ENCODE measurements at regions not wholly inside any gene's neighbourhood (a gene's known extent, or its start where the extent isn't known, plus 50 kb on each side); places are given as distances from the start of the nearest gene placed in this dataset.

DNA sequence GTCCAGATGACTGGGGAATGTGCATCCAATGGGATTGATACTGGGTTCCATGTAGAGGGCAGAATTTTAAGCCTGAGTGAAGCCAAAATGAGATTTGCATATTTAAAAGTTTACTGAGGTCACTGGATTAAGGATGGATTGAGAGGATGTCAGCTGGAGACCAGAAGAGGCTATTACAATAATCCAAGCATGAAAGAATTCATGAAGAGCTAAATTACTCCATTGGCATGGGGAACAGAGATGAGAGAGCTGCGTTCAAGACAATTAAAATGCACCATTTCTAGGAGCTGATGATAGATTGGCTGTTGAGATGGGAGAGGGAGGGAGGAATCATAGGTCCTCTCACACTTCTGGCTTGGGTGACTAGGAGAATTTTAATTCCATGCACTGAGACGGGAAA lies 158.5 kb downstream of the JCAD start:
- Histone ChIP-seq H3K36me3 (ENCODE audit: control insufficient read depth, insufficient read depth, low read length, severe bottlenecking) (no peaks in the 10 kb centered on the region), H3K9me3 (ENCODE audit: control insufficient read depth, low read length) (peaks cover 3% of the 10 kb centered on the region), H3K4me1 (ENCODE audit: control insufficient read depth, insufficient read depth, low read length) (peaks cover 16% of the 10 kb centered on the region), H3K27me3 (replicated peaks; ENCODE audit: control insufficient read depth, insufficient read depth, low read length) (peaks cover 13% of the 10 kb centered on the region), H3K9ac (ENCODE audit: low read length) (no peak overlapping the region), H3K4me3 (ENCODE audit: low read length) (no peak overlapping the region)
- DNase-seq (ENCODE audit: low read depth), result no peak

DNA sequence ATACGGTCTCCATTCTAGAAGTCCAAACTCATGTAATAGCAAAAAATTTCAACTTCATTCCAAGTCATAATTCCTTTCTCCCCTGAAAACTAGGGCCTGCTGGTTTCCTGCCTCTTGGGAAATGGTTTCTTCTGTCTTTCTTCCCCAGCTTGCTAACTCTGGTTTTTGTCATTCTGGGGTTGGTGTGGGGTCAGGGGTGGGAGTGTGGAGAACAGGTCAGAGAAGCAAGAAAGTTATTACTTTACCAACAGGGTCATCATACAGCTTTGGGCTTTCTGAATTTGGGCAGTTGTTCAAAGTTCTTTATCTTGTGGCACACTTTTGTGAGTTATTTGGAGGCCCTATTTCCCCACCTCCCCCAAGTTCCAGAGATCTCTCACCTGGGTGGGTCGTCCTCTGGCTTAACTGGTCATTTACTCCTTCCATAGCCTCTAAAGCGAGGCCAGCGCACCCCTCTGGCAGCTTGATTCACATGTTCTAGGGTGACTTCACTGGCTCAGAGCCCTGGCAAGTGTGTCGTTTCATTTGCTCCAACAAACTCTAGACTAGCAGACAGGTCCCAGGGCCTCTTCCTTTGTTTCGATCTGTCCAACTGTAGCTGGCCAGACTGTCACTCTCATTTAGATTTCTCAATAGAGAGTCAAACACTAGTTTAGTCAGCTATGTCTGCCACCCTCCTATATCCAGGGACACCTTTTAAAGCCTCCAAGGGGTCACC lies 161.2 kb downstream of the JCAD start:
- peaks cover 5% of the 10 kb centered on the region for H3K27me3 ChIP-seq (replicated peaks; ENCODE audit: control insufficient read depth, insufficient read depth, low read length)
- H3K9ac ChIP-seq (ENCODE audit: low read length), result no peak overlapping the region
- no peak overlapping the region for H3K4me3 ChIP-seq (ENCODE audit: low read length)
- H3K9me3 ChIP-seq (ENCODE audit: control insufficient read depth, low read length), result peaks cover 8% of the 10 kb centered on the region
- no peak for DNase-seq (ENCODE audit: low read depth)
- peaks cover 26% of the 10 kb centered on the region for H3K4me1 ChIP-seq (ENCODE audit: control insufficient read depth, insufficient read depth, low read length)
- H3K36me3 ChIP-seq (ENCODE audit: control insufficient read depth, insufficient read depth, low read length, severe bottlenecking), result no peaks in the 10 kb centered on the region

DNA sequence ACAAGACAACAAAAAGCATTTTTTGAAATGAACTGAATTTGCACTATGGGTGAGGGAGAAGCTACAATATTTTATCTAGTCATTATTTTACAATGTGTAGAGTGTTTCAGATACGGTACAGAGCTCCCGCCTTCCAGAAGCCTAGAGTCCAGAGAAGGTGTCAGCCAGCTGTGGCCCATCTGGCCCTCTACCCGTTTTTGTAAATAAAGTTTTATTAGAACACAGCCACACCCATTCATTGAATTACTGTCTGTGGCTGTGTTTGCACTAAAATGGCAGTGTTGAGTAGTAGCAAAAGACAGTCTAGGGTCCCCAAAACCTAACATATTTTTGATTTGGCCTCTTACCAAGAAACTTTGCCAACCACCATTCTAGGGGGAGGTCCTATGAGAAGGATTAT lies 162.0 kb downstream of the JCAD start:
- no peak for DNase-seq (ENCODE audit: low read depth)

DNA sequence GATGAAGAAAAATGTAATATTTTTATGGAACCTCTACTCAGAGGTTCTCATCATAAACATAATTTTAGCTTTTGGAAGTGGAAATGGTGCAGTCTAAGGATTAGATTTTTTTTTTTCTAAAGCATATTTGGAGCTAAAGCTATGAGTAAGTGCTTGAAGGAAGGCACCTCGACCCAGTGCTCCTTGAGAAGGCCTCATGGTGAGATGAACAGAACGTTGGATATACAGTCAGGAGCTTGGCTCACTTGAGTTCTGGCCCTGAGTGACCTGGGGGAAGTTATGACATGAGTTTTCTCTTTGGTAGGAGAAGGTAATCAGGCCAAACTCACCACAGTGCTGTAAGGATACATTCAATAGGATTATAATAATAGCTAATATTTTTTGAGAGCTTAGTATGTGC lies 163.3 kb downstream of the JCAD start:
- H3K4me1 ChIP-seq (ENCODE audit: control insufficient read depth, insufficient read depth, low read length), result peaks cover 26% of the 10 kb centered on the region
- H3K27me3 ChIP-seq (replicated peaks; ENCODE audit: control insufficient read depth, insufficient read depth, low read length), result peaks cover 5% of the 10 kb centered on the region
- no peaks in the 10 kb centered on the region for H3K36me3 ChIP-seq (ENCODE audit: control insufficient read depth, insufficient read depth, low read length, severe bottlenecking)
- H3K9me3 ChIP-seq (ENCODE audit: control insufficient read depth, low read length), result peaks cover 8% of the 10 kb centered on the region
- peak overlapping the region; percentile 66 for H3K4me3 ChIP-seq (ENCODE audit: low read length)
- H3K9ac ChIP-seq (ENCODE audit: low read length), result peak overlapping the region; percentile 50
- peak; percentile 58 for DNase-seq (ENCODE audit: low read depth)

More for the DNA sequence above, 162.0 kb downstream of the JCAD start:
- H3K36me3 ChIP-seq (ENCODE audit: control insufficient read depth, insufficient read depth, low read length, severe bottlenecking), result no peaks in the 10 kb centered on the region
- H3K4me1 ChIP-seq (ENCODE audit: control insufficient read depth, insufficient read depth, low read length), result peaks cover 26% of the 10 kb centered on the region
- H3K27me3 ChIP-seq (replicated peaks; ENCODE audit: control insufficient read depth, insufficient read depth, low read length), result peaks cover 5% of the 10 kb centered on the region
- H3K4me3 ChIP-seq (ENCODE audit: low read length), result no peak overlapping the region
- H3K9ac ChIP-seq (ENCODE audit: low read length), result no peak overlapping the region
- H3K9me3 ChIP-seq (ENCODE audit: control insufficient read depth, low read length), result peaks cover 8% of the 10 kb centered on the region

DNA sequence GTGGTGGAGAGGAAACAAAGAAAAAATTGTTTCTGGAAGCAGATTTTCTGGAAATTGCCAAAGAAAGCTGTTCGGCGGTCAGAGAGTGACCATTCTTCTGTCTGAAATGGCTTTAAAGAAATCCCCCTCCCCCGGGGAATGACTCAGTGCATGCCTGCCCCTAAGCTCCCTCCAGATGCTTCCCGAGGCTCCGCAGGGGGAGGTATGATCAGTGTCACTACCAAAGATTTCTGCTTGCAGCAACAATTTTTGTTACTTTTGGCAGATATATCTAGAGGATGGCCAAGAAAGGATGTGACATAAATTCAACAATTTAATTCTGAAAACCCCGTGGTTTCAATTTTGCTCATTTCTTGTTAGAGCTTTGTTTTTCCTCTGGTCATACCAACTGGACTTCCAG lies 163.9 kb downstream of the JCAD start:
- Histone ChIP-seq H3K4me1 (ENCODE audit: control insufficient read depth, insufficient read depth, low read length) (peaks cover 26% of the 10 kb centered on the region), H3K27me3 (replicated peaks; ENCODE audit: control insufficient read depth, insufficient read depth, low read length) (peaks cover 5% of the 10 kb centered on the region), H3K9me3 (ENCODE audit: control insufficient read depth, low read length) (peaks cover 8% of the 10 kb centered on the region), H3K4me3 (ENCODE audit: low read length) (peak overlapping the region; percentile 66), H3K36me3 (ENCODE audit: control insufficient read depth, insufficient read depth, low read length, severe bottlenecking) (no peaks in the 10 kb centered on the region), H3K9ac (ENCODE audit: low read length) (peak overlapping the region; percentile 50)
- DNase-seq (ENCODE audit: low read depth), result peak; percentile 97

DNA sequence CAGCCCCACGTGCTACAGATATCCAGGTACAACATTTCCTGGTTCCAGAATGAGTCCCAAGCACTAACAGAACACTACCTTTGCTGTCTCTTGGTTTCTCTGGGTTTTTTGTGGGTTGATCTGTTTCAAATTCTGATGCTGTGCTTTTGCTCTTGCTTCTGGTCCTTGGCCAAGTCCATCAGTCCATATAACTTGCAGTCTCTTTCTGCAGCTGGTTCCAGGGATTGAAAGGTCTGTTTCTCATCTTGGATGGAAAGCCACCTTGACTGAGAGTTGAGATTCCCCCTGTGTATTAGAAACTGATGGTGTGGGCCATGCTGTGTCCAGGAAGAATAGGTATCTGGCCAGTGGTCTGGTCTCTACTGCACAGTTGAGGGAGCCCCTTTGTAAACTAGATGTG lies 171.1 kb downstream of the JCAD start:
- peaks cover 30% of the 10 kb centered on the region for H3K27me3 ChIP-seq (replicated peaks; ENCODE audit: control insufficient read depth, insufficient read depth, low read length)
- H3K4me3 ChIP-seq (ENCODE audit: low read length), result no peak overlapping the region
- H3K36me3 ChIP-seq (ENCODE audit: control insufficient read depth, insufficient read depth, low read length, severe bottlenecking), result no peaks in the 10 kb centered on the region
- H3K9ac ChIP-seq (ENCODE audit: low read length), result no peak overlapping the region
- no peak for DNase-seq (ENCODE audit: low read depth)
- no peaks in the 10 kb centered on the region for H3K4me1 ChIP-seq (ENCODE audit: control insufficient read depth, insufficient read depth, low read length)
- peaks cover under 1% of the 10 kb centered on the region for H3K9me3 ChIP-seq (ENCODE audit: control insufficient read depth, low read length)

DNA sequence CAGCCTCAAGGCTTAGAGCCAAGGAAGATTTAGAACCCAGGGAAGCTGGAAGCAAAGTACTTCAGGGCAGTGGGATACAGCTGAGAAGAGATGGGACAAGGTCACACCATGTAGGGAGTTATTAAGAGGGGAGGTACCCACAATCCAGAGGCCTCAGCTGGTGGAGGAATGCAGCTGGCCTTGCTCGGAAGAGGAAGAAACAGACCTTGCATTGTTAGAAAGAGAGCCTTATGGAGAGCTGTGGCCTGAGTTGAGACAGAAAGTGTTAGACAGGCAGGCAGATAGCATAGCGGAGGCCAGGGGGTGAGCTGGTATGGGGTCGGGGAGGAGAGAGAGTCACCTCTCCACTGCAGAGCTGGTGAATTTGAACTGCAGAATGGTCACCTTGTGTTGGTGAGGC lies 173.1 kb downstream of the JCAD start:
- DNase-seq (ENCODE audit: low read depth), result no peak
- H3K4me3 ChIP-seq (ENCODE audit: low read length), result no peak overlapping the region
- peaks cover 4% of the 10 kb centered on the region for H3K4me1 ChIP-seq (ENCODE audit: control insufficient read depth, insufficient read depth, low read length)
- H3K9me3 ChIP-seq (ENCODE audit: control insufficient read depth, low read length), result no peaks in the 10 kb centered on the region
- no peaks in the 10 kb centered on the region for H3K36me3 ChIP-seq (ENCODE audit: control insufficient read depth, insufficient read depth, low read length, severe bottlenecking)
- H3K27me3 ChIP-seq (replicated peaks; ENCODE audit: control insufficient read depth, insufficient read depth, low read length), result peaks cover 47% of the 10 kb centered on the region
- no peak overlapping the region for H3K9ac ChIP-seq (ENCODE audit: low read length)

DNA sequence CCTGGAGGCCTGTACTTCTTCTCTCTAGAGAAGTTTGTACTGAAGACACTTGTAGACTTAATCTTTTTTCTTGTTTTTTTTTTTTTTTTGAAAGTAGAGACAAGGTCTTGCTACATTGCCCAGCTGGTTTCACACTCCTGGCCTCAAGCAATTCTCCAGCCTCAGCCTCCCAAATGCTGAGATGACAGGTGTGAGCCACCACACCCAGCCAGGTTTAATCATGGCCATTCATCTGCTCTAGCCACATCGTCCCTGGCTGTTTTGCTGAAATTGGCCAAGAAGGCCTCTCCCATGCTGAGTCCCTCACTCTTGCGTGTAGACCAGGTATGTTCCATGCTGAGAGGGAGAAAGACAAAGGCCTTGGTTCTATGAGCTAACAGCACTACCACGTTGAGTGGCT lies 176.2 kb downstream of the JCAD start:
- Histone ChIP-seq H3K4me3 (ENCODE audit: low read length) (no peak overlapping the region), H3K9me3 (ENCODE audit: control insufficient read depth, low read length) (no peaks in the 10 kb centered on the region), H3K36me3 (ENCODE audit: control insufficient read depth, insufficient read depth, low read length, severe bottlenecking) (no peaks in the 10 kb centered on the region), H3K27me3 (replicated peaks; ENCODE audit: control insufficient read depth, insufficient read depth, low read length) (peaks cover 59% of the 10 kb centered on the region), H3K9ac (ENCODE audit: low read length) (no peak overlapping the region), H3K4me1 (ENCODE audit: control insufficient read depth, insufficient read depth, low read length) (peaks cover 11% of the 10 kb centered on the region)
- DNase-seq (ENCODE audit: low read depth), result no peak

DNA sequence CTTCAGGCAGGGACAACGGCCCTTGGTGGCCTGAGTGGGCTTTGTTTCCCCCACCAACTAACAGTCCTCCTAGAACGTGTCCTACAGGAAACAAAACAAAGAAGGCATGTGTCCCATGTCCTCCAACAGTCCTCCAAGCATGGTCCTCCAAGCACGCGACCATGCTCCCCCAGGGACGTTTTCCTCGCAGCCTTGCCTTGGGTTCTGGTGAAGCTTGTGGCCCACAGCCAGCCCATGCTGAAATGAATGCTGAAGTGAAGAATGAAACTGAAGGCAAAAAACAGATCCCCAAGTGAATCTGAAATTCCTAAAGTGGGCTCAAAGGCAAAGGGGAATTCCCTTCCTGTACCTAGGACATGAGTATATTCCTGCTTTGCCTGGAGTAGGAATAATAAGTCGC lies 176.6 kb downstream of the JCAD start:
- H3K4me1 ChIP-seq (ENCODE audit: control insufficient read depth, insufficient read depth, low read length), result peaks cover 11% of the 10 kb centered on the region
- H3K9me3 ChIP-seq (ENCODE audit: control insufficient read depth, low read length), result no peaks in the 10 kb centered on the region
- H3K9ac ChIP-seq (ENCODE audit: low read length), result no peak overlapping the region
- H3K27me3 ChIP-seq (replicated peaks; ENCODE audit: control insufficient read depth, insufficient read depth, low read length), result peaks cover 57% of the 10 kb centered on the region
- no peak for DNase-seq (ENCODE audit: low read depth)
- H3K4me3 ChIP-seq (ENCODE audit: low read length), result no peak overlapping the region
- no peaks in the 10 kb centered on the region for H3K36me3 ChIP-seq (ENCODE audit: control insufficient read depth, insufficient read depth, low read length, severe bottlenecking)

DNA sequence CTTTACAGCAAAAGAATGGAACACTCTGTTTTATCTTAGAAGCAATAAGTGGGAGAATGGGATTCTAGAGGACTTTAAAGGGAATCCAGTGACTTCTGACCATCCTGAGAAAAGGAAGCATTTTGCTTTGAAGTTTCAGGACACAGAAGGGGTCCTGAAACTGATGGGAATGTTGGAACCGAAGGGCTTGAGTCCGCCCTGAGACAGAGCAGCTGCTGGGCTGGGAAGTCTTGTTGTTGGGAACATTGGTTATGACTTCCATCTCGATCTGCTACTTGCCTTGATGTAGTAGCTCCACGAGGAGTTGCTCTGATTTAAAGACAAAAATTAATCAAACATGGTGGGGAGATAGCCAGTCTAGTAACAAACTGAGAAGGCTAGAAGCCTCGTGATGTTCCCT lies 177.6 kb downstream of the JCAD start:
- Histone ChIP-seq H3K27me3 (replicated peaks; ENCODE audit: control insufficient read depth, insufficient read depth, low read length) (peaks cover 47% of the 10 kb centered on the region), H3K9ac (ENCODE audit: low read length) (no peak overlapping the region), H3K36me3 (ENCODE audit: control insufficient read depth, insufficient read depth, low read length, severe bottlenecking) (no peaks in the 10 kb centered on the region), H3K9me3 (ENCODE audit: control insufficient read depth, low read length) (no peaks in the 10 kb centered on the region), H3K4me3 (ENCODE audit: low read length) (no peak overlapping the region), H3K4me1 (ENCODE audit: control insufficient read depth, insufficient read depth, low read length) (peaks cover 11% of the 10 kb centered on the region)
- DNase-seq (ENCODE audit: low read depth), result no peak

DNA sequence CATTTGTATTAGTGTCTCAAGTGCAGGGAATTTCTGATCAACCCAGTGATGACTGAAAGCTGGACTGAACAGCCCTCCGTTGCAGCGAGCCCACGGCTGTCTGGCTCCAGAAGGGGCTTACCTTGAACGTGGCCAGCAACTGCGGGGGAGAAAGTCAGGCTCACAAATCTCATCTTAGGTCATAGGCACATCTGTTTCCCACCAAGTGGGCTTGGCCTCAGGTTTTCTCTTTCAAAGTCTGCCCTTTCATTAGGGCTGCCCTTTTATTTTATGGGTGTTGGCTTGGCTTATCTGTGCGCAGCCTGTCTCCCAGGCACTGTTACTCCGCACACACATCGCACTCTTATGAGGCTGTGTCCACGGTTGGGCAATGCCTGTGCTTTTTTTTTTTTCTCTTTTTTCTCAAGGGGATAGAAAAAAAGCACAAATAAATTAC lies 178.0 kb downstream of the JCAD start:
- H3K4me1 ChIP-seq (ENCODE audit: control insufficient read depth, insufficient read depth, low read length), result peaks cover 11% of the 10 kb centered on the region
- no peaks in the 10 kb centered on the region for H3K36me3 ChIP-seq (ENCODE audit: control insufficient read depth, insufficient read depth, low read length, severe bottlenecking)
- H3K27me3 ChIP-seq (replicated peaks; ENCODE audit: control insufficient read depth, insufficient read depth, low read length), result peaks cover 44% of the 10 kb centered on the region
- H3K4me3 ChIP-seq (ENCODE audit: low read length), result no peak overlapping the region
- H3K9ac ChIP-seq (ENCODE audit: low read length), result no peak overlapping the region
- DNase-seq (ENCODE audit: low read depth), result no peak
- no peaks in the 10 kb centered on the region for H3K9me3 ChIP-seq (ENCODE audit: control insufficient read depth, low read length)

DNA sequence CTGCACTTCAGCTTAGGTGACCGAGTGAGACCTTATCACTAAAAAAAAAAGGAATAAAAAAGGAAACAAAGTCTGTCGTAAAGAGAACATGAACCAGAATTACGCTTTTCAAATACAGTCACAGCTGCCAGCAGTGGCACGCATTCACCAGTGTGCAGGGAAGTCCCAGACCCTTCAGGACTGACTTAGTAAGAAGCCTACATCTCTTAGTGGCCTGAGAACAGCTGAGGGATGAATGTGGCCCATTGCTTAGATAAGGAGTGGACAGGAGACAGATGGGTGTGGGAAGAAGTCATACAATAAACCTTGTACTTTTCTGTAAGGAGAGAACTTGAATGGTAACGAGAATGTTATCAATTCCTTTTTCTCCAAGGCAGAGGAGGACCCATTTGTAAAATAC lies 178.5 kb downstream of the JCAD start:
- peaks cover 11% of the 10 kb centered on the region for H3K4me1 ChIP-seq (ENCODE audit: control insufficient read depth, insufficient read depth, low read length)
- no peaks in the 10 kb centered on the region for H3K36me3 ChIP-seq (ENCODE audit: control insufficient read depth, insufficient read depth, low read length, severe bottlenecking)
- no peak for DNase-seq (ENCODE audit: low read depth)
- H3K9ac ChIP-seq (ENCODE audit: low read length), result no peak overlapping the region
- peaks cover 40% of the 10 kb centered on the region for H3K27me3 ChIP-seq (replicated peaks; ENCODE audit: control insufficient read depth, insufficient read depth, low read length)
- H3K9me3 ChIP-seq (ENCODE audit: control insufficient read depth, low read length), result no peaks in the 10 kb centered on the region
- no peak overlapping the region for H3K4me3 ChIP-seq (ENCODE audit: low read length)
